Smooth muscle cell (in vitro differentiated cells): ENCODE measurements at regions not wholly inside any gene's neighbourhood (a gene's known extent, or its start where the extent isn't known, plus 50 kb on each side); places are given as distances from the start of the nearest gene placed in this dataset.

Source experiments
- DNase-seq: peaks from one replicate; lab custom pipeline; 2025; ENCODE audit not compliant: unreplicated experiment; lab: John Stamatoyannopoulos, UW
- H2AFZ ChIP-seq: fragments of 200-600 bp; sonication (generic); 2 replicates; pipeline ENCODE4 v1.6.0; 2016; ENCODE audit warnings: antibody characterized with exemption, low read depth, mild to moderate bottlenecking
- H3F3A ChIP-seq: fragments of 200-600 bp; sonication (generic); 2 replicates; pipeline ENCODE4 v1.6.0; 2017; ENCODE audit warnings: antibody characterized with exemption, low read depth
- H3K27ac ChIP-seq: fragments of 200-600 bp; sonication (generic); 2 replicates; pipeline ENCODE4 v1.5.1; 2016; ENCODE audit warnings: low read depth, mild to moderate bottlenecking
- H3K27me3 ChIP-seq: fragments of 200-600 bp; sonication (generic); 2 replicates; pipeline ENCODE4 v1.6.1; 2016; ENCODE audit warnings: low read depth, mild to moderate bottlenecking
- H3K36me3 ChIP-seq: fragments of 200-600 bp; sonication (generic); 2 replicates; pipeline ENCODE4 v1.5.1; 2016; ENCODE audit warnings: low read depth
- H3K4me1 ChIP-seq: fragments of 200-600 bp; sonication (generic); 2 replicates; pipeline ENCODE4 v1.5.1; 2016; ENCODE audit warnings: low read depth
- H3K4me2 ChIP-seq: fragments of 200-600 bp; sonication (generic); 2 replicates; pipeline ENCODE4 v1.6.0; 2016; ENCODE audit warnings: mild to moderate bottlenecking
- H3K4me3 ChIP-seq: fragments of 200-600 bp; sonication (generic); 2 replicates; pipeline ENCODE4 v1.5.1; 2016; ENCODE audit warnings: mild to moderate bottlenecking
- H3K79me2 ChIP-seq: fragments of 200-600 bp; sonication (generic); 2 replicates; pipeline ENCODE4 v1.6.0; 2016; ENCODE audit warnings: low read depth, mild to moderate bottlenecking
- H3K9ac ChIP-seq: fragments of 200-600 bp; sonication (generic); 2 replicates; pipeline ENCODE4 v1.6.0; 2016; ENCODE audit warnings: low read depth
- H3K9me3 ChIP-seq: fragments of 200-600 bp; sonication (generic); replicated peaks from 2 replicates; pipeline ENCODE4 v1.5.1; 2016; ENCODE audit warnings: low read depth
- H4K20me1 ChIP-seq: fragments of 200-600 bp; sonication (generic); 2 replicates; pipeline ENCODE4 v1.6.0; 2016; ENCODE audit warnings: low read depth
- WGBS: methylation state at CpG from one replicate; pipeline ENCODE4 v1.1.7; 2016; ENCODE audit warnings: low lambda C conversion rate; 5-methylcytosine and 5-hydroxymethylcytosine counted together
- TF ChIP-seq, protein P1 (sequence below): fragments of 200-600 bp; sonication (generic); IDR thresholded peaks from 2 replicates; pipeline ENCODE4 v1.5.1; 2017; ENCODE audit warnings: borderline replicate concordance, mild to moderate bottlenecking, antibody characterized with exemption; ENCODE audit not compliant: insufficient read depth, poor library complexity, severe bottlenecking

GRCh38 chr3:144380849-144381248 is 409.2 kb downstream of the DIPK2A start:
- Histone ChIP-seq H3K4me1 (no peaks in the 10 kb centered on the region), H2AFZ (no peak overlapping the region), H3K79me2 (no peaks in the 10 kb centered on the region), H3K27ac (no peak overlapping the region), H3K4me3 (no peak overlapping the region), H4K20me1 (no peaks in the 10 kb centered on the region), H3K9ac (no peak overlapping the region), H3F3A (no peaks in the 10 kb centered on the region), H3K9me3 (no peaks in the 10 kb centered on the region), H3K36me3 (no peaks in the 10 kb centered on the region), H3K4me2 (no peak overlapping the region), H3K27me3 (no peaks in the 10 kb centered on the region)
- no peak for DNase-seq
- TF ChIP-seq, protein P1, sequence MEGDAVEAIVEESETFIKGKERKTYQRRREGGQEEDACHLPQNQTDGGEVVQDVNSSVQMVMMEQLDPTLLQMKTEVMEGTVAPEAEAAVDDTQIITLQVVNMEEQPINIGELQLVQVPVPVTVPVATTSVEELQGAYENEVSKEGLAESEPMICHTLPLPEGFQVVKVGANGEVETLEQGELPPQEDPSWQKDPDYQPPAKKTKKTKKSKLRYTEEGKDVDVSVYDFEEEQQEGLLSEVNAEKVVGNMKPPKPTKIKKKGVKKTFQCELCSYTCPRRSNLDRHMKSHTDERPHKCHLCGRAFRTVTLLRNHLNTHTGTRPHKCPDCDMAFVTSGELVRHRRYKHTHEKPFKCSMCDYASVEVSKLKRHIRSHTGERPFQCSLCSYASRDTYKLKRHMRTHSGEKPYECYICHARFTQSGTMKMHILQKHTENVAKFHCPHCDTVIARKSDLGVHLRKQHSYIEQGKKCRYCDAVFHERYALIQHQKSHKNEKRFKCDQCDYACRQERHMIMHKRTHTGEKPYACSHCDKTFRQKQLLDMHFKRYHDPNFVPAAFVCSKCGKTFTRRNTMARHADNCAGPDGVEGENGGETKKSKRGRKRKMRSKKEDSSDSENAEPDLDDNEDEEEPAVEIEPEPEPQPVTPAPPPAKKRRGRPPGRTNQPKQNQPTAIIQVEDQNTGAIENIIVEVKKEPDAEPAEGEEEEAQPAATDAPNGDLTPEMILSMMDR = no peak
- WGBS = 91% methylated on average over 4 of the region's 4 CpGs

- Histone ChIP-seq H3K27ac (no peak overlapping the region), H3K4me2 (no peak overlapping the region), H3K4me3 (no peak overlapping the region), H3F3A (no peaks in the 10 kb centered on the region), H3K36me3 (no peaks in the 10 kb centered on the region), H3K9me3 (no peaks in the 10 kb centered on the region), H3K27me3 (no peaks in the 10 kb centered on the region), H3K9ac (no peak overlapping the region), H3K79me2 (no peaks in the 10 kb centered on the region), H4K20me1 (no peaks in the 10 kb centered on the region), H3K4me1 (no peaks in the 10 kb centered on the region), H2AFZ (no peak overlapping the region)
- 74% methylated on average over 3 of the region's 3 CpGs for WGBS
- TF ChIP-seq, protein P1 = no peak
- no peak for DNase-seq
These were observed 410.0 kb downstream of the DIPK2A start for GRCh38 chr3:144381607-144382006.

GRCh38 chr3:144384241-144384979 is 412.8 kb downstream of the DIPK2A start:
- Histone ChIP-seq H2AFZ (no peak overlapping the region), H3K79me2 (no peaks in the 10 kb centered on the region), H3K9ac (no peak overlapping the region), H3K4me3 (no peak overlapping the region), H3K36me3 (no peaks in the 10 kb centered on the region), H3F3A (no peaks in the 10 kb centered on the region), H3K9me3 (no peaks in the 10 kb centered on the region), H4K20me1 (no peaks in the 10 kb centered on the region), H3K27ac (no peak overlapping the region), H3K4me1 (no peaks in the 10 kb centered on the region), H3K27me3 (no peaks in the 10 kb centered on the region), H3K4me2 (no peak overlapping the region)
- DNase-seq = no peak
- TF ChIP-seq, protein P1 = no peak
- 100% methylated on average over 2 of the region's 2 CpGs for WGBS

- Histone ChIP-seq H3K9me3 (no peaks in the 10 kb centered on the region), H3K9ac (no peak overlapping the region), H3F3A (no peaks in the 10 kb centered on the region)
These were observed 419.2 kb downstream of the DIPK2A start for GRCh38 chr3:144390786-144391185.

More at GRCh38 chr3:144390786-144391185, 419.2 kb downstream of the DIPK2A start:
- Histone ChIP-seq H4K20me1 (no peaks in the 10 kb centered on the region), H3K4me2 (no peak overlapping the region), H3K27ac (no peak overlapping the region), H3K4me1 (no peaks in the 10 kb centered on the region), H3K79me2 (no peaks in the 10 kb centered on the region), H2AFZ (no peak overlapping the region), H3K4me3 (no peak overlapping the region), H3K36me3 (no peaks in the 10 kb centered on the region), H3K27me3 (no peaks in the 10 kb centered on the region)
- TF ChIP-seq, protein P1 = no peak
- no peak for DNase-seq
